NCI-H82 treated with DMSO at 0.1 percent for 48 hours (cell line): ENCODE measurements at regions not wholly inside any gene's neighbourhood (a gene's known extent, or its start where the extent isn't known, plus 50 kb on each side); places are given as distances from the start of the nearest gene placed in this dataset.
"Not testable (repeated sequence)": the region's sequence is repeated elsewhere in the genome, so short reads cannot be mapped to it uniquely, and the experiment has no call there.

Experiments
- DNase-seq: peaks from one replicate; lab custom pipeline; 2025; ENCODE audit not compliant: unreplicated experiment; lab: John Stamatoyannopoulos, UW

DNA sequence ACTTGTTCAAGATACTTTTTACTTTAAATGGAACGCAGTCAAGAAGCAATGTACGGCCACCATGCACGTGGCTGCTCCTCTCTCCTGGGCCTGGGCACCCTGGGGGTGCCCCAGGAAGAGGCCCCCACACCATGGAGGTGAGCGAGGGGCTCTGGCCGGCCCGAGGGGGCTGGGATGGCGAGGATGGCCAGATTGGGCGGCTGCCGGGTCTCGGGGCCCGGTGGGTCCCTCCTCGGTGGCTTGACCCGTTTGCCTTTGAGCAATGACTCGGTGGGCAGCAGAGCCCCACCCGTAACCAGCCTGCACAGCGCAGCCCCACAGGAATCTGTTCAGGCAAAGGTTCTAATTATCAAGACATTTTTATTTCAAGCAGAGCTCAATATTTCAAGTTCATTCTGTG, 167.4 kb downstream of the BRD1 start:
- no peak for DNase-seq

DNA sequence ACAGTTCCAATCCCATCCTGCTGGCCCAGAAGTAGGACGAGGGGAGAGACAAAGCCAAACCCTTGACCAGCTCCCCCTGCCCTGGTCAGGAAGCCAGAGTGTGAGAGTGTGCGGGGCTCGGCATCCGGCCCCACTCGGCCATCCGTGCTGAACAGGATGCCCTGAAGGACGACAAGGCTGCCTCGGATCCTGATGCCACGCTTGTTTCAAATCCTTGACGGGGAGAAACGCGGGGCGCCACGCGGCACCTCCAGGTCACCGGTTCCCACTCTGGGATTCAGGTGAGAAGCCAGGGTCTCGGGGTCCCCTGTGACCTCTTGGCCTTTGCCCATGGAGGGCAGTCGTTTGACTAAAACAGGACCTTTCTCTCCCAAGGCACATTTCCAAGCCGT, 167.8 kb downstream of the BRD1 start:
- no peak for DNase-seq

DNA sequence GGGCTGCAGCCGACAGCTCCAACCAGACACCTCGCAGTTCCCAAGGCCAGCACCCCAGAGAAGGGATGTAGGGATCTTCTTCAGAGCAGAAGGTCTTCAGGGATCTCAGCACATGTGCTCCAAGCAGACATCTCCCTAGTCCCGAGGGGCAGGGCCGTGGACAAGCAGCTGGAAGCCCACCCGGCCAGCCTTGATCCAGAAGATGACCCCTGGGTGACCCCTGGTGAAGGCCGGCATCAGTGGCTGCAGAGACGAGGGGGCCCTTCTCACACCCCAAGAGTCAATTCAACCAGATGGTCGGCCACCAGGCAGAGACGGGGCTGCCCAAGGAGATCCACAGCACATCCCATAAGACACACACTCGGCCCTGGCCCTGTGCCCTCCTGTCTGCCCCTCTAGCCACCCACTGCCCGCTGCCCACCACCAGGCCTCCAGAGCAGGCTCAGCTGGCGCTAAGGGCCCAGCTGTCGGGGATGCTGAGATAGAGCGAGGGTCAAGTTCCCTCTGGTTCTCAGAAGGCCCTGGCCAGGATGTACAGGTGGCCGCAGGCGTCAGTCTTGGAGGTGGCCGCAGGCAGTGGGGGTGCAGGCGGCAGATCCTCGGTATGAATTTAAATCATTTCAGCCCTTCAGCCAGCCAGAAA, 168.3 kb downstream of the BRD1 start:
- DNase-seq, result no peak

DNA sequence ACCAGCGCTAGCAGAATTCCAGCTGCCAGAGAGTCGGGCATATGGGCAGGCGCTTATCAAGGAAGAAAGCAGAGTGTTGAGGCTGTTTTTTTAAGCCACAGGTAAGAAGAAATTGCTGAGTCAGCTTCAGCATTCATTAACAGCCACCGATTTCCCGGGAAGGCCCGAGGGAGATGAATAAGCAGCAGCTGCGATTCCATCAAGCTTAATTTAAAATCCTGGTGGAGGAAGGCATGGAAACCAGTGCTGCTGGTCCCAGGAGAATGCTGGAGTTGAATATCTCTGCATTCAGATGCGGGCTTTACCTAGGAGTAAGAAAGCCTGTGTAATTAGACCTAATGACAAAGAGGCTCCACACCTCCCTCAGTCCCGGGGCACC, 168.8 kb downstream of the BRD1 start:
- no peak for DNase-seq

DNA sequence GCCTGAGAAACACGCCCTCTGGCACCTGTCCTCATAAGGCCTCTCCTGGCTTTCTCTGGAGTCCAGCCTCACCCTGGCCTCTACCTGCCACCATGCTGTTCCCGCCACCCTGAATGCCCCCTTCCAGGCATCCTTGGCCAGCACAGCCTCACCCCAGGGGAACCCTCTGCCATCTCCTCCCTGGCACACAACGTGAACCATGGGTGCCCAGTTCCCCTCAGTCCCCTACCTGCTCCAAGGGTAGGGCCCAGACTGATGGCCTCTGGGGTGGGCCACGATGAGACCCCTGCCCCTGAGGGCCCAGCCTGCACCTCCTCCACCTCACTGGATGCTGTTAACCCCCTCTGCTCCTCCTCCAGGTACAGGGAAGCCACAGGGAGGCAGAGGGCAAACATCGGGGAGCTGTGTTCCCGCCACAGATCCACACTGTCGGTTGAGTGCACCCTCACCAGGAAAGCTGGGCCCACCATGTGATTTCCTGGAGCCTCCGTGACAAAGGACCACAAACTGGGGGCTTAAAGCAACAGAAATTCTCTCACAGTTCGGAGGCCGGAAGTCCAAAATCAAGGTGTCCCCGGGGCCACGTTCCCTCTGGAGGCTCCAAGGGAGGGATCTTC, 169.6 kb downstream of the BRD1 start:
- no peak for DNase-seq

DNA sequence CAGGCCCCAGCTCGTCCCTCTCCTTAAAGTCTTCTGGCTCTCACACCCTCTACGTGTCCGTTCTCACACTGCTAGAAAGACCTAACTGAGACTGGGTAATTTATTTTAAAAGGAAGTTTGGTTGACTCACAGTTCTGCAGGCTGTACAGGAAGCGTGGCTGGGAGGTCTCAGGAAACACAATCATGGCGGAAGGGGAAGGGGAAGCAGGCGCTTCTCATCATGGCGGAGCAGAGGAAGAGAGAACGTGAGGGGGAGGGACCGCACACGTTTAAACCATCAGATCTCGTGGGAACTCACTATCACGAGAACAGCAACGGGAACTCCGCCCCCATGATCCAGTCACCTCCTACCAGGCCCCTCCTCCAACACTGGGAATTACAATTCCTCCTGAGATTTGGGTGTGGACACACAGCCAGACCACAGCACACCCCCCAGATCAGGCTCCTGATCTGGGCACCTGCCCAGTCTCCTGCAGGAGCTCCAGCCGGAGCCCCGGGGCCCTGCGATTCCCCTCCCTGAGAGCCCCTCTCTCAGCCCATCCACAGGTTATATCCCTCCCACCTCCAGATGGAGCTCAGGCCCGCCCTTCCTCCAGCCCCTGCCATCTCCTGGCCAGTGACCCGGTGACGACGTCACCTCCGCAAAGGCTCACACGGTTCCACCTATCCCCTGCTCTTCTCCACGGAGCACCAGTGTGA, 170.2 kb downstream of the BRD1 start:
- peak; percentile 59 for DNase-seq

DNA sequence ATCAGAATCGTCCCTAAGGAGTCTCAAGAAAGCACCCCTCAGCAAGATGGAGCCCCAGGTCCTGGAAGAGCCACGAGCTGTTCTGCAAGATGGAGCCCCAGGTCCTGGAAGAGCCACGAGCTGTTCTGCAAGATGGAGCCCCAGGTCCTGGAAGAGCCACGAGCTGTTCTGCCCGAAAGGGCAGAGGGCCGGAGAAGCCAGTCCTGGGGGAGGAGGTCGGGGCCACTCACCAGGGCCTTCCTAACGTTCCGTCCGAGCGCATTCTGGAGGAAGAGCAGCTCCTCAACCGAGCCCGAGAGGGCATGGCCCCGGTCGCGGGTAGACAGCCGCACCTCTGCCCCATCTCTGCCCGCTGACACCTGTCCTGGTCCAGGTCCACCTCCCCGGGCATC, 170.8 kb downstream of the BRD1 start:
- not testable (repeated sequence) for DNase-seq

DNA sequence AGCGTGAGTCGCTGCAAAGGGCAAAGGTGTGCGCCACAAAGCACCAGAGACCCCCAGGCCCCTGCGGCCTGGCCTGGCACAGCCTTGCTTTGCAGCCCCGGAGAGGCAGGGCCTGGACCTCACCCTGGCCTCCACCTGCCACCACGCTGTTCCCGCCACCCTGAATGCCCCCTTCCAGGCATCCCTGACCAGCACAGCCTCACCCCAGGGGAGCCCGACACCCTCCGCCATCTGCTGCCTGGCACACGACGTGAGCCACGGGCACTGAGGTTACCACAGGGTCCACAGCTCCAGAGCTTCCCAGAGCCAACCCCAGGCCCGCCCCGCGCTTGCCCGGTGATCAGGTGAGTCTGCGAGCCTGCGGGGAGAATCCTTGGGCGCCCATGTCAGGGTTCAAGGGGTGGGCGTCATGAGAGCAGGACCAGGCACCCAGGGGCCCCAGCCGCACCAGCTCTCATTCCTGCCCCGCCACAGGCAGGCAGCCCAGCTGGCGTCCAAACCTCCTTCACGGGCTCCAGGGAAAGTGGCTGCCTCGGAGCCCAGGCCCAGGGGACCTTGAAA, 171.3 kb downstream of the BRD1 start:
- DNase-seq, result no peak

DNA sequence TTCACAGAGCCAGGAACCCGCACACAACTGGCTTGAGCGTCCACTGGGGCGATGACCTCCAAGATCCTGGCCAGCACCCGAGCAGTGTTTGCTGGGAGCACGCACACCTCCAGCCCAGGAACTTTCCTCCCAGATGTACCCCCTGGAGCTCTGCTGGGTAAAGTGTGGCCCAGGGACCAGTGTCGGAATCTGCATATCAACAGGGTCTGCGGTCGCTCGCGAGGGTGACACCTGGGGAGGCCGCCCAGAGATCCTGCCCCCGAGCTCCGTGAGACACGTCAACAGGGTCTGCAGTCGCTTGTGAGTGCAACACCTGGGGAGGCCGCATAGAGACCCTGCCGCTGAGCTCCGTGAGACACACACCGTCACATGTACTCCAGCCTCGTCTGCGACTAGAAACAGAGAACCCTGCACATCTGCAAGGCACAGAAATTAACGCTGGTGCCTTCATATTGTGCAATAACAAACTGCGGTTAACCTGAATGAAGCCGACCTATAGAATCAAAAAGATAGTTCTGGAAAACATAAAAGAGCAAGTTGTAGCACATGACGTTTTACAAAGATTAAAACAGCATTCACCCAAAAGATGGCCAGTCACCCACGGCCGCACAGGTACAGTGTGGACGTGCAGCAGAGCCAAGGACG, 172.4 kb downstream of the BRD1 start:
- DNase-seq, result no peak

DNA sequence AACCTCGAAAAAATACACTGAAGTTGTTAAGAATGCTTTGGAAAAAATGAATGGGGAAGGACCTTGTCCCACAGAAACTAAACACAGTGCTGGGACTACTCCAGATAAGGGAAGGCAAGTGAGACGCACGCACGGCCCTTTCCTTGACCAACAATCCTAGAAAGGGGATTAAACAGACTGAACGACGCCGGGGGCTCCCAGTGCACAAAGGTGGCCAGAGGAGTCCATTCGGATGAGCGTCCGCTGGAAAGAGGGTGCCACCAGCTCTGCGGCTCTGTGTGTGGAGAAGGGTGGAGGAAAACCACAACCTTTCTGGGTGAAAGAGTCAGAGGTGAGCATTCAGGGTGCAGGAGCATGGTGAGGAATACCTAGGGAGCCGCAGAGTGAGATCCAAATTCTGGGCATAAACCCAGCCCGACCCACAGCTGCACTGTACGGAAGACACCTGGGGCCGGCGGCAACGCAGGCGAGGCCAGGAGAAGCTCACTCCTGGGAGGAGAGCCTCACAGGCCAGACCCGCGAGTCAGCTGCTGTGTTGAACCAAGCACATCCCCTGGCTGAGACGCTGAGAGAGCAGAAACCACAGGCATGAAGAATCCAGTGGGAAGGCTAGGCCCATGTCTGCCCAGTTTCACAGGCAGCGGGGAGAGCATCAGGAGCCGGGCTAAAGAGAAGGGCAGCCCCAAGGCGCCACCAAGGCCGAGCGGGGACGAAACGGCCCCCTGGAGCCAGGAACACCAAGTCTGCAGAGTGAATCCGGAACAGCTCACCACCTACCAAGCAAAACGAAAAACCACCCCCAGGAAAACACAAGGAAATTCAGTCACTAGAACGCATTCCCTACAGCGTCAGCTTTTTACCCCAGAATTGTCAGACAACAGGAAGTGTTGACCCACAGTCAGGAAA, 177.1 kb downstream of the BRD1 start:
- DNase-seq, result no peak

DNA sequence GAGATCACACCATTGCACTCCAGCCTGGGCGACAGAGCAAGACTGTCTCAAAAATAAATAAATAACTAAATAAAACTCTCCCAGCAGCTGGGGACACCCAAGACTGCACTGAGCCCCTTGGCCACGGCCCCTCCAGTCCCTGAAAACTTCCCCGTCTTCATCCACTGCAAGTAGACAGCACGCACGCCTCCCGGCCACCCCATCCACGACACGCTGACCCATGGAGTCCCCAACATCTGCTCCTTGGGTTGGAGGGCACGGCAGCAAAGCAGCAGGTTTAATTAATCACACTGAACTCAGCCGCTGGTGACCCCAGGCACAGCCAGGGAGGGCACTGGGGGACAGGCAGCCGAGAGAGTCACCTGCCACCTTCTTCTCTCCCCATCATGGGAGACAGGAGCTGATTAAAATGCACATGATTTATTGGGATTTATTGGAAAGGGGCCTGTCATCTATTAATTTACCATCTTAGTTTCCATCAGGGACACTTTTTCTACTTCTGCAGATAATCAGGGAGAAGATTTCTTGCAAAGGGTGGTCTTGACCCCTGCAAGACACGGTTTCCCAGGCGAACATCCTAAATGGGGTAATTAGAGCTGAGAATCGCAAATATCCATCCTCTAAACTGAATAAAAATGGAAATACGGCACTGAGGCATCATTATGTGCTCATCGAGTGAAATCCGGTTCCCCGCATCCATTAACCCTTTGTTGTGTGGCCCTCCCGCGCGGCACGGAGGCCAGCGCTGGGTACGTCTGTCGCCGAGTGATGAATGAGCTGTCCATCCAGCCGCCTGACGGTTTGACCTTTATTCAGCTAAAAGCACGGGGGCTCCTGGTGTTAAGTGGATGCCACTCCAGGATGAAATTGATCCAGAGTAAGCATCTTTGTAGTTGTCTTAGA, 178.3 kb downstream of the BRD1 start:
- DNase-seq, result no peak

DNA sequence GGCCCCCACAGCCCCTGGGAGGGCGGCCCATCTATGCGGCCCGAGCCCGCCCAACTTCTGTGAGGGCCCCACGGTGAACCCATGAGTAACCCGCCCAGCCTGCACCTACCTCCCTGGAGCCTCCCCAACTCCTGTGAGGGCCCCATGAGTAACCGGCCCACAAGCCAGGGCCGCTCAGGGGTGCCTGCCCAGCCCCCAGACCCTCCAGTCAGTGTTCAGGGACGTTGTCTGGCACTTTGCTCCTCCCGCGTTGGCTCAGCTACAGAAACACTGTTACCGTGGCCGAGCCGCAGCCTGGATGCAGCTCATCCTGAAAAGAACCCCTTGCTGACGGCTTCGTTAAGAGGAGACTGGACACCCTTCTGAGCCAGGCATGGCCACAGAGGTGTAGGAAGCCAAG, 179.6 kb downstream of the BRD1 start:
- DNase-seq, result no peak

DNA sequence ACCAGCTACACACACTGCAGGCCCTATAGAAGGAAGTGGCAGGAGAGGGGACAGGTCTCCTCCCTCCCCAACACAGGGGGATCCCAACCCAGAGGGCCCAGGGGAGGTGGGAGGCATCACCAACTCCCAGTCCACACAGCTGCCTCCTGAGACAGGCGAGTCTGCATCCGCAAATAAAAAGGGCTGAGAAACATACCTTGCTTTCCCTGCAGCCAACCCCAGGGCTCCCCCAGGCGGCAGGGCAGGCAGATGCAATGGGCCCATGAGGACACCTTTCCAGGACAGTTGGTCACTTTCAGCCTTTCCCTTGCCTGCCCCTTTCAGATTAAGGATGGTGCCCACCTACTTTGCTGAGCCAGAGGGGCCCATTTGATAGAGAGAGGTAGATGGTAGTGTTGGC, 180.0 kb downstream of the BRD1 start:
- DNase-seq, result no peak

DNA sequence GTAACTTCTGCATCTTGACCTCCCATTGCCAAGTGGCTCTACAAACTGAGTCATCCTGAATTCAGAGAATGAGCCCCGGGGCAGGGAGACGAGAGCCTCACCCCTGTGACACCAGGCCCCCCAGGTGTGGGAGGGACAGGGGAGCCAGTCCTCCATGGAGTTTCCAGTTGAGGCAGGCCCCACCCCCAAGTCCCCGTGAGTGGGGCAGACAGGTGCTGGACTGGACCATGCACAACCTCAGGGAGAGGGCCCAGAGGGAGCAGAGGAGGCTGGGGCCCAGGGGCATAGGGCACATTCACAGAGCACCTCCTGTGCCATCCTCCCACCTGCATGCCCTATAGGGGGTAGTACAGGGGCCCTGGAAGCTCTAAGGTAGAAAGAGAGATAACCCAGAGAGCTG, 180.8 kb downstream of the BRD1 start:
- no peak for DNase-seq

DNA sequence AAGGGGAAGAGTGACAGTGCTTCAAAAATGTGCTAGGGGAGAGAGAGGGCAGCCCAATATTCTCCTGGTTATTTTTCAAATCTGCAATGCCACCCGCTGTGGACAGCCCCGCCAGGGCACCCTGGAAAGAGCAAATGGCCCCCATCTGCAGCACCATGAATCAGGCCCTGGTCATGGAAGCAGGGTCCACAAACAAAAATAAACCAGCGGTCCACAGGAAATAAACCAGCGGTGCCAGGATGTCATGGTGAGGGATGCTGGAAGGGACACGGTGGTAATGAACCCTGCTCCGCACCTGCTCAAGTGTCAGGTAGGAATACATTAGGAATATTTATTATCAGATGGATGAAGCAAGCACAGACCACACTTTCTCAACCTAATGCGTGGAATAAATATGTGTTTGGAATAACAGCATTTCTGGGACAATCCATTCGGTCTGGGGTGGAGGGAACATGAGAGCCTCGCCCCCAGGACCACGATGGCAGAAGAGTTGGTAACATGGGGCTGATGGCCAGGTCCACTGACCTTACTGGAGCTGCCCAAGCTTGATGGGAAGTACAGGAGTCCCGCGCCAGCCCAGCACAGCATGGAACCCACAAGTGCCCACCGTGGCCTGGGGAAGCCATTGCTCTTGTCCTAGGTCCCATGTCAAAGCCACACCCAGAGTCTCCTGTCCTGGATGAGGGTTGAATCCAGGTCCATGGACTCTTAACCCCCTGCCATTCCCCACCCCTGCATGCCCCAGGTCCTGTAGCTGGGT, 181.7 kb downstream of the BRD1 start:
- DNase-seq, result no peak

DNA sequence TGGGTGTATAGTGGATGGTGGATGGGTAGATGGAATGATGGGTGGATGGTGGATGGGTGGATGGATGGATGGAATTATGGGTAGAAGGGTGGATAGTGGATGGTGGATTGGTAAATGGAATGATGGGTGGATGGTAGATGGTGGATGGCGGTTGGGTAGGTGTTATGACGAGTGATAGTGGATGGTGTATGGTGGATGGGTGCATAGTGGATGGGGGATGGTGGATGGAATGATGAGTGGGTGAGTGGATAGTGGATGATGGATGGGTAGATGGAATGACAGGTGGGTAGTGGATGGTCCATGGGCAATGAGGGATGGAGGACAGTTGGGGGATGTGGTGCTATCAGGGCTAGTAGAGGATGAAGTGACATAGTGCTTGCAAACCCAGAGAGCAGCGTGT, 182.4 kb downstream of the BRD1 start:
- no peak for DNase-seq

DNA sequence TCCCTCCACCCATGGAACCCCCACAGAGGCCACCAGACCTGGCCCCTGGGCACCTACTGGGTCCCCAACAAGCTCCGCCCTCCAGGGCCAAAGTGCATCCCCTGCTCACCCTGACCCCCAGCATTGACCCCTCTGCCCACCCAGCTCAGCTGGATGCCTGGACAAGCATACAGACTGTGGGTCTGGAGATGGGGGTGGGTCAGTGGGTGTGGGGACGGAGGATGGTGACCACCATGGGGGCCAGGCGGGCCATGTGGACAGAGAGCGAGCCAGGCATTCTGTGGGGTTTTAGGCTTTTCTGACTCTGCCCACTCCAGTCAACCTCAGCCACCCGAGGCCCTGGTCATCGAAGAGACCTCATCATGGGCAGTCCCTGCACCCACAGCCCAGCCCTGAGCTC, 183.7 kb downstream of the BRD1 start:
- no peak for DNase-seq

DNA sequence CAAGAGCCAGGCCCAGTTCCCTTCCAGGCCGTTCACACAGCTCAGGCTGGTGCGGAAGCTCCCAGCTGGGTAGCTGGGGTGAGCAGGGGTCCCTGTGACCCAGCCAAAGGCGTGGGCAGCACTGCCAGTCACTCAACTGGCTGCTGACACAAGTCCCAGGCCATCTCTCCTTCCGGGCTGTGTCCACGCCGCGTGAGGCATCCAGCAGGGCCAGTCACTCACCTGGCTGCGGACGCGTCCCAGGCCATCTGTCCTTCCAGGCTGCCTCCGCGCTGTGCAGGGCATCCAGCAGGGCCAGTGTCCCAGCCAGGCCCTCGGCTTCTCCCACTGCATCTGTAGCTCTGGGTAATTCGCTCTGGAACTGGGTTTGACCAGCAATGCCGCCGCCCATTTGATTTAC, 184.2 kb downstream of the BRD1 start:
- no peak for DNase-seq

DNA sequence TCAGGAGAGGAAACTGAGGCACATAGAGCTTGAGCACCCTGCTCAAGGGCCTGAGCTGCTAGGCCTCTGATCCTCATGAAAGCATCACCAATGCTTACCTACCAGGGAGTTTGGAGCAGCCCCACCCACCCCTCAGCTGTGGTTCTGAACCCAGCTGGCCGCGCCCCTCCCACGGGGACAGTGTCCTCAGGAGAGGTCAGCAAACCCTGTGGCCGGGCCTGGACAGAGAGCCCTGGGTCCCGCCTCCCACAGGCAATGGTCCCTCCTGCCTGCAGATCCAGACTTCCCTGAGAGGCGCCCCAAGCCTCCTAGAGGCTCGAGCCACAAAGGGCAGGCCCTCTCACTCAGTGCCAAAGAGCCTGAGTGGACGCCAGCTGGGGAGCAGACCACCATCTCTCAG, 184.9 kb downstream of the BRD1 start:
- DNase-seq, result no peak
